GM23338 (cell line): ENCODE measurements at regions not wholly inside any gene's neighbourhood (a gene's known extent, or its start where the extent isn't known, plus 50 kb on each side); places are given as distances from the start of the nearest gene placed in this dataset.

ENCODE experiments used
- ATAC-seq: fragments of 200-7000 bp; cut with Tn5 transposase; 3 replicates; pipeline ENCODE4 v1.9.1; 2020
- DNase-seq: peaks from one replicate; pipeline ENCODE4 v3.0.0-alpha.2; 2015; ENCODE audit warnings: low spot score
- H2AFZ ChIP-seq: fragments of 200-600 bp; sonication (generic); 2 replicates; pipeline ENCODE4 v1.8.0; 2016; ENCODE audit warnings: antibody characterized with exemption, mild to moderate bottlenecking, moderate library complexity
- H3F3A ChIP-seq: fragments of 200-600 bp; sonication (generic); replicated peaks from 2 replicates; pipeline ENCODE4 v1.8.0; 2017; ENCODE audit warnings: antibody characterized with exemption, mixed run types, low read depth
- H3K27ac ChIP-seq: fragments of 200-600 bp; sonication (generic); 2 replicates; pipeline ENCODE4 v1.6.1; 2016; ENCODE audit warnings: low read depth
- H3K27me3 ChIP-seq: fragments of 200-600 bp; sonication (generic); 2 replicates; pipeline ENCODE4 v1.8.0; 2016; ENCODE audit warnings: mild to moderate bottlenecking, mixed run types, moderate library complexity; ENCODE audit not compliant: insufficient read depth
- H3K36me3 ChIP-seq: fragments of 200-600 bp; sonication (generic); 2 replicates; pipeline ENCODE4 v1.8.0; 2016; ENCODE audit warnings: mild to moderate bottlenecking; ENCODE audit not compliant: insufficient read depth
- H3K4me1 ChIP-seq: fragments of 200-600 bp; sonication (generic); 2 replicates; pipeline ENCODE4 v1.8.0; 2016; ENCODE audit warnings: mild to moderate bottlenecking, moderate library complexity; ENCODE audit not compliant: insufficient read depth
- H3K4me2 ChIP-seq: fragments of 200-600 bp; sonication (generic); 2 replicates; pipeline ENCODE4 v1.7.1; 2017; ENCODE audit warnings: mixed run types
- H3K4me3 ChIP-seq: fragments of 200-600 bp; sonication (generic); 2 replicates; pipeline ENCODE4 v1.6.1; 2016; ENCODE audit warnings: mixed run types
- H3K79me2 ChIP-seq: fragments of 200-600 bp; sonication (generic); replicated peaks from 2 replicates; pipeline ENCODE4 v1.8.0; 2017; ENCODE audit warnings: mild to moderate bottlenecking; ENCODE audit not compliant: insufficient read depth
- H3K9me2 ChIP-seq: fragments of 200-600 bp; sonication (generic); 2 replicates; pipeline ENCODE4 v1.8.0; 2017; ENCODE audit not compliant: insufficient read depth
- H4K20me1 ChIP-seq: fragments of 200-600 bp; sonication (generic); replicated peaks from 2 replicates; pipeline ENCODE4 v1.8.0; 2017; ENCODE audit warnings: mild to moderate bottlenecking; ENCODE audit not compliant: insufficient read depth
- H3K27ac Mint-ChIP-seq: 2 replicates; pipeline ENCODE4 v1.8.0; 2020; ENCODE audit warnings: inconsistent platforms, mild to moderate bottlenecking, moderate library complexity, mixed read lengths
- H3K27me3 Mint-ChIP-seq: 3 replicates; pipeline ENCODE4 v1.8.0; 2022; ENCODE audit warnings: low read depth, mild to moderate bottlenecking, moderate library complexity, mixed read lengths, inconsistent platforms; ENCODE audit not compliant: insufficient read depth, poor library complexity
- H3K36me3 Mint-ChIP-seq: 3 replicates; pipeline ENCODE4 v1.8.0; 2021; ENCODE audit warnings: low read depth, mild to moderate bottlenecking, inconsistent platforms, moderate library complexity, mixed read lengths
- H3K4me1 Mint-ChIP-seq: 3 replicates; pipeline ENCODE4 v1.8.0; 2020; ENCODE audit warnings: mild to moderate bottlenecking, inconsistent platforms, mixed read lengths
- H3K4me3 Mint-ChIP-seq: 3 replicates; pipeline ENCODE4 v1.8.0; 2021; ENCODE audit warnings: moderate library complexity, mild to moderate bottlenecking, inconsistent platforms, mixed read lengths
- H3K9me3 Mint-ChIP-seq: 3 replicates; pipeline ENCODE4 v1.8.0; 2020; ENCODE audit warnings: moderate library complexity, mild to moderate bottlenecking, inconsistent platforms, mixed read lengths
- CREB1 ChIP-seq: fragments of 250-450 bp; sonication (Bioruptor Pico); IDR thresholded peaks from 2 replicates; pipeline ENCODE4 v1.5.0; 2020; ENCODE audit warnings: low read depth, mild to moderate bottlenecking, moderate library complexity
- CTCF ChIP-seq, 2 experiments: fragments of 200-600 bp in 1 of 2; sonication (generic) in 1 of 2; conservative IDR thresholded peaks; 2 replicates each; pipeline versions ENCODE4 v1.5.1 to v1.6.1; 2016 to 2017; ENCODE audit warnings: antibody characterized with exemption in 2 of 2, low read depth in 2 of 2, mild to moderate bottlenecking in 2 of 2, moderate library complexity in 1 of 2
- ETS1 ChIP-seq: IDR thresholded peaks from 2 replicates; pipeline ENCODE4 v1.6.1; 2016; ENCODE audit warnings: antibody characterized with exemption
- EZH2 ChIP-seq: fragments of 200-600 bp; sonication (generic); IDR thresholded peaks from one replicate; pipeline ENCODE4 v1.8.0; 2017; ENCODE audit warnings: antibody characterized with exemption, mild to moderate bottlenecking, low read depth; ENCODE audit not compliant: unreplicated experiment
- EZH2phosphoT487 ChIP-seq: fragments of 200-600 bp; sonication (generic); IDR thresholded peaks from one replicate; pipeline ENCODE4 v1.8.1; 2018; ENCODE audit warnings: antibody characterized with exemption; ENCODE audit not compliant: unreplicated experiment
- JUNB ChIP-seq: IDR thresholded peaks from one replicate; pipeline ENCODE4 v1.6.1; 2016; ENCODE audit warnings: antibody characterized with exemption; ENCODE audit not compliant: unreplicated experiment
- NANOG ChIP-seq: IDR thresholded peaks from 2 replicates; pipeline ENCODE4 v1.6.1; 2016; ENCODE audit warnings: antibody characterized with exemption, borderline replicate concordance
- REST ChIP-seq: IDR thresholded peaks from one replicate; pipeline ENCODE4 v1.6.1; 2018; ENCODE audit warnings: antibody characterized with exemption; ENCODE audit not compliant: unreplicated experiment
- STAT1 ChIP-seq: IDR thresholded peaks from one replicate; pipeline ENCODE4 v1.6.1; 2016; ENCODE audit warnings: antibody characterized with exemption; ENCODE audit not compliant: unreplicated experiment

- Histone ChIP-seq H3K4me2 (peak overlapping the region; percentile 86), H2AFZ (peak overlapping the region; percentile 93), H3K4me1 (peaks cover 47% of the 10 kb centered on the region), H4K20me1 (no peaks in the 10 kb centered on the region; the same call in 1 of the 2 replicates), H3K27me3 (peaks cover 84% of the 10 kb centered on the region), H3K9me2 (no peaks in the 10 kb centered on the region), H3K4me3 (peak overlapping the region; percentile 54), H3K36me3 (no peaks in the 10 kb centered on the region), H3F3A (no peaks in the 10 kb centered on the region; the same call in 1 of the 2 replicates), H3K27ac (no peak overlapping the region), H3K79me2 (no peaks in the 10 kb centered on the region)
- H3K27ac Mint-ChIP-seq, result no peak overlapping the region
- TF ChIP-seq REST (no peak), EZH2 (peak; percentile 54)
- H3K4me1 Mint-ChIP-seq, result peaks cover 48% of the 10 kb centered on the region
- no peak for DNase-seq
- H3K9me3 Mint-ChIP-seq, result no peaks in the 10 kb centered on the region
- H3K4me3 Mint-ChIP-seq, result peak overlapping the region; percentile 56
- no peaks in the 10 kb centered on the region; the same call in 2 of the 3 replicates for H3K36me3 Mint-ChIP-seq
- ATAC-seq, result no peak
- peaks cover 64% of the 10 kb centered on the region for H3K27me3 Mint-ChIP-seq
These were observed 60.6 kb upstream of the PAX2 start for GRCh38 chr10:100684688-100685235.

- peak overlapping the region; percentile 54; the same call in 1 of the 2 replicates for H3K4me3 ChIP-seq
- TF ChIP-seq EZH2phosphoT487, result no peak
- TF ChIP-seq CREB1 (CRISPR knock-in tag), result no peak
- no peak for TF ChIP-seq JUNB
- TF ChIP-seq STAT1, result no peak
- no peak for TF ChIP-seq CTCF (conservative IDR thresholded peaks at IDR 0.05; ENCODE audit: low read depth in 2 of 2)
- no peak for TF ChIP-seq ETS1
- TF ChIP-seq EZH2, result no peak
- no peak for TF ChIP-seq NANOG
These were observed 60.1 kb upstream of the PAX2 start for GRCh38 chr10:100685331-100685730.

More at GRCh38 chr10:100685331-100685730, 60.1 kb upstream of the PAX2 start:
- Mint-ChIP-seq H3K4me3 (no peak overlapping the region), H3K9me3 (no peaks in the 10 kb centered on the region), H3K27me3 (peaks cover 62% of the 10 kb centered on the region), H3K4me1 (peaks cover 48% of the 10 kb centered on the region), H3K27ac (no peak overlapping the region), H3K36me3 (no peaks in the 10 kb centered on the region; the same call in 2 of the 3 replicates)
- Histone ChIP-seq H3F3A (no peaks in the 10 kb centered on the region; the same call in 1 of the 2 replicates), H4K20me1 (no peaks in the 10 kb centered on the region; the same call in 1 of the 2 replicates), H3K27ac (no peak overlapping the region), H3K4me1 (peaks cover 47% of the 10 kb centered on the region), H3K79me2 (no peaks in the 10 kb centered on the region), H3K9me2 (no peaks in the 10 kb centered on the region), H3K4me2 (peak overlapping the region; percentile 86), H2AFZ (peak overlapping the region; percentile 93), H3K27me3 (peaks cover 78% of the 10 kb centered on the region), H3K36me3 (no peaks in the 10 kb centered on the region)
- DNase-seq (no peak), ATAC-seq (no peak)
